Cardiac fibroblast (primary cell): ENCODE measurements at regions not wholly inside any gene's neighbourhood (a gene's known extent, or its start where the extent isn't known, plus 50 kb on each side); places are given as distances from the start of the nearest gene placed in this dataset.
"Not testable (repeated sequence)": the region's sequence is repeated elsewhere in the genome, so short reads cannot be mapped to it uniquely, and the experiment has no call there.

Experiments
- DNase-seq, 2 donors: peaks; one replicate each; pipeline versions ENCODE4 v3.0.0 to v3.0.0-alpha.2; 2010; ENCODE audit warnings: low read depth in 2 of 2
- H3K4me3 ChIP-seq, 2 donors: replicated peaks in 1 of 2; 1 replicate in 1 of 2; 2 replicates in 1 of 2; pipeline ENCODE4 v1.5.1; 2011; ENCODE audit warnings: low read depth in 2 of 2, low read length in 2 of 2, mild to moderate bottlenecking in 2 of 2, moderate library complexity in 1 of 2
- CTCF ChIP-seq: IDR thresholded peaks from one replicate; pipeline ENCODE4 v1.5.1; 2011; ENCODE audit warnings: low read depth, mild to moderate bottlenecking, low read length, inconsistent platforms

- H3K4me3 ChIP-seq: no peak overlapping the region
- DNase-seq: no peak
- no peak for TF ChIP-seq CTCF
Observed at GRCh38 chr5:30469691-30470090, 723.8 kb upstream of the CDH6 start.

DNA sequence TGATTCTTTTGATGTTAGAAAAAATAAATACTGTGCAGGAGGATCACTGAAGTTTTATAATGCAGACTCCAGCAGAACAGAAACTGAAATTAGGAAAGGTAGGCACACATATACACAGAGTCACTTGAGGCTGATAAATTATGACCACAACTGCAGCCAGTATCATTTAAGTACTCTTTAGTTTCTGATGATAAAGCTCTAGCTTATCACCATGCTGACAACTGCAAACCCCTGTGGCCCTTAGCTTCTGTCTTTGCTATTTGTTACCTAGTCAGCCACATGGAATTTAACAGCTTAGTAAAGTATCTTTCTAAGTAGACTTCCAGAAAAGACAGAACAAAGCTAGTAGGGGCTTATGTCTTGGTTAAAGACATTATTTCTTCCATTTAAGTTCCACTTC lies 734.8 kb upstream of the CDH6 start:
- no peak overlapping the region for H3K4me3 ChIP-seq
- TF ChIP-seq CTCF: no peak
- no peak for DNase-seq

DNA sequence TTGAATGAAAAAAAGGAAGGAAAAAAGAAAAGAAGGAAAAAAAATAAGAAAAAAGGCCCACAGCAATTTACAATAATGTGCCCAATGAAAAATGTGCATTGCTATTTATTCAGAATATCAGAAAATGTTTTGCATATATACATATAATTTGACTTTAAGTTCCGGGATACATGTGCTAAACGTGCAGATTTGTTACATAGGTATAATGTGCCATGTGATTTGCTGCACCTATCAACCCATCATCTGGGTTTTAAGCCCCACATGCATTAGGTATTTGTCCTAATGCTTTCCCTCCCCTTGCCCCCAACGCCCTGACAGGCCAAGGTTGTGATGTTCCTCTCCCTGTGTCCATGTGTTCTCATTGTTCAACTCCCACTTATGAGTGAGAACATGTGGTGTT lies 738.0 kb upstream of the CDH6 start:
- not testable (repeated sequence) for H3K4me3 ChIP-seq, DNase-seq

DNA sequence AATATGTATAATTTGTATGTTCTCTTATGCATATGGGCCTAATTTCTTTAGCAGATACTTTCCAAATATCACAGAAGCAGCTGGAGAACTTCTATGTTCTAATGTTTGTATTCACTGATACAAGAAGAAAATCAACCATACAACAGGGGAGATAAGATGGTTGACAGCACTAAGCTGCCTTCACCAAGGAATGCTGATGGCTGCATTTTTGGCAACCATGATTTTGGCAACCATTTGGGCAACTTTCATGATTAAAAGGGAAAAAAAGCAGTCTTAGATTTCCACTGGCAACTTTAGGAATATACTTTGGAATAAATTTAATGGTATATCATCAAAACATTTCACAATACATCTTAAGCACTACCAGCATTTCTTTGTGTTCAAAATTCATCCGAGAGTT lies 740.3 kb upstream of the CDH6 start:
- TF ChIP-seq CTCF: no peak
- DNase-seq: no peak
- H3K4me3 ChIP-seq: no peak overlapping the region

GRCh38 chr5:30450153-30450552 lies 743.3 kb upstream of the CDH6 start:
- TF ChIP-seq CTCF: no peak
- no peak for DNase-seq
- no peak overlapping the region for H3K4me3 ChIP-seq

DNA sequence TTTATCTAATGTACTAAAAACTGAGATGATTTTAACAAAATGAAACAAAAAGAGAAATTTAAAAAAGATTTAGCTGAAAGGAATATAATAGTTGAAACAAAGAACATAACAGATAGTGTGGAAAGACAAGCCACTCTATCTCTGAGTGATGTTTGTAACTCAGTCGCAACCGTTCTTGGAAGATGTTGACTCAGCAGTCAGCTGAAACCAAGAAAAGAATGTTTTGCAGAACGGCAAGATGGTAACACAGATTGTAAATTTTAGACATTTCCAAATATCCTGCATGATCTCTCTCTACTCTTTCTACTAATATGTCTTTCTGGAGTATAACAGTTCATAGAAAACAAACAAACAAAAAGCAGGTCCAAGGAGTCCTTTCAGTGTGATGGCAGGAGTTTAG lies 746.1 kb upstream of the CDH6 start:
- no peak overlapping the region for H3K4me3 ChIP-seq
- TF ChIP-seq CTCF: no peak
- DNase-seq: no peak

DNA sequence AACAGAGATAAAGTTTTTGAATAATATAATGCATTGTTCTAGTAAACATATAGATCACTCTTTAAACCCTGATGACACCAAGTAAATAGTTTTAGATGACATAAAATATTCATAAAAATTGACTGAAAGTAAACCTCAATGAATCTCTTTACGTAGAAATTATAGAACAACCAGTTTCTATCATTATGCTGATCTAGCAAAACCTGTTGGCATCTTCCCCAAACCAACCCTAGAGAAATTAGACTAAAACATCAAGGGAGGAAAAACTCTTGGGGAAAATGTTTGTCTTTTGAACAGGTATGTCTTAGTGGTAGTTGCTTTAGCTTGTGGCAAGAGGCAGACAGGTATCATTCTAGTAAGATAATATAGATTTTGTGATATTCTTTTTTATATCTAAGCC lies 747.0 kb upstream of the CDH6 start:
- H3K4me3 ChIP-seq: no peak overlapping the region
- DNase-seq: no peak
- TF ChIP-seq CTCF: no peak

DNA sequence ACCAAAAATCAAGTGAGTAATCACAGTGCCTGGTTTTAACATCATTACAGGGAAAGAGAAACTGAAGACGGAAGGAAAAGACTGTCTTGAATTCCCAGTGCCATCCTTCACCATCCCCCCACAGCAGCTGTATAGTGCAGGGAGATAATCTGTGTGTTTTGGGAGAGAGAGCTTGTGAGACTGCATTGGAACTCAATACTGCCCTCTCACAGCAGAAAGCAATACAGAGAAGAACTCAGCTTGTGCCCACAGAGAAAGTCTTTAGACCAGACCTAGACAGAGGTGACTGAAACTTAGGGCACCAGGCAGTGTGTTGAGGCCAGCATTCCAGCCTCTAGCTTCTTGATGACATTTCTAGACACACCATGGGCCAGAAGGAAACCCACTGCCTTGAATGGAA lies 754.7 kb upstream of the CDH6 start:
- H3K4me3 ChIP-seq: no peak overlapping the region
- DNase-seq: no peak
- TF ChIP-seq CTCF: no peak
